Memory B cell (primary cell): ENCODE measurements at regions not wholly inside any gene's neighbourhood (a gene's known extent, or its start where the extent isn't known, plus 50 kb on each side); places are given as distances from the start of the nearest gene placed in this dataset.

Experiments
- ATAC-seq: fragments of 150-1000 bp; cut with Tn5 transposase; 2 replicates; pipeline ENCODE4 v1.10.0; 2021; ENCODE audit warnings: low read depth, mild to moderate bottlenecking, moderate library complexity
- DNase-seq, 2 donors: peaks; one replicate each; pipeline ENCODE4 v3.0.0; 2022; ENCODE audit warnings: low spot score in 2 of 2
- H3K27ac Mint-ChIP-seq: one replicate; pipeline ENCODE4 v1.8.0; 2022; ENCODE audit warnings: mild to moderate bottlenecking, moderate library complexity, mixed read lengths
- H3K27me3 Mint-ChIP-seq: one replicate; pipeline ENCODE4 v1.8.0; 2022; ENCODE audit warnings: mixed read lengths
- H3K36me3 Mint-ChIP-seq: one replicate; pipeline ENCODE4 v1.8.0; 2022; ENCODE audit warnings: mild to moderate bottlenecking, mixed read lengths
- H3K4me1 Mint-ChIP-seq: one replicate; pipeline ENCODE4 v1.8.0; 2022; ENCODE audit warnings: mixed read lengths
- H3K4me3 Mint-ChIP-seq: one replicate; pipeline ENCODE4 v1.8.0; 2022; ENCODE audit warnings: mild to moderate bottlenecking, moderate library complexity, mixed read lengths
- H3K9me3 Mint-ChIP-seq: one replicate; pipeline ENCODE4 v1.8.0; 2022; ENCODE audit warnings: mixed read lengths

DNA sequence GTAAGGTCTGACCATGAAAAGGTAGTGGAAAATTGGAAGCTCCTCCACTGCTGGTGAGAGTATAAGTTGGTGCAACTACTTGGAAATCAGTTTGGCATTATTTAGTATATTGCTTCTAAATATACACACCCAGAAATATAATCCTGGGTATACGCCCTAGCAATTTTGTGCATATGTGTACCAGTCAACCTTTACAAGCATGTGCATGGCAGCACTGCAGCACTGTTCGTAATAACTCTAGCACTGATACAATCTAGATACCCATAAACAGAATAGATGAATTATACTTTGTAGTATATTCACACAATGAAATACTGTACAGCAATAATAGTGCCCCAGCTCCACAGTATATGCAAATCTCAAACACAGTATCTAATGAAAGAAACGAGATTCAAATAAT is 265.9 kb downstream of the EMP1 start:
- Mint-ChIP-seq H3K4me3 (no peak overlapping the region), H3K4me1 (no peaks in the 10 kb centered on the region), H3K9me3 (no peaks in the 10 kb centered on the region), H3K36me3 (no peaks in the 10 kb centered on the region), H3K27ac (no peak overlapping the region), H3K27me3 (peaks cover 2% of the 10 kb centered on the region)
- no peak for DNase-seq
- no peak for ATAC-seq

DNA sequence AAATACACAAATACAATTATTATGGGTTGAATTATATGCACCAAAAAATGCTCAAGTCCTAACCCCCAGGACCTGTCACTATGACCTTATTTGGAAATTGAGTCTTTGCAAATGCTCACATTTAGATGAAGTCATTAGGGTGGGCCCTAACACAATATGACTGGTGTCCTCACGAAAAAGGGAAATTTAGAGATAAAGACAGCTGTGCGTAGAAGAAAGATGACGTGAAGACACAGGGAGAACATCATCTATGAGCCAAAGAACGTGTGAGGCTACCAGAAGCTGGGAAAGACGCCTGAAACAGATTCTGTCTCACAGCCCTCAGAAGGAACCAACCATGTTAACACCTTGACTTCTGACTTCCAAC is 259.2 kb downstream of the EMP1 start:
- H3K27ac Mint-ChIP-seq: no peak overlapping the region
- no peak overlapping the region for H3K4me3 Mint-ChIP-seq
- H3K9me3 Mint-ChIP-seq: no peaks in the 10 kb centered on the region
- no peaks in the 10 kb centered on the region for H3K4me1 Mint-ChIP-seq
- no peak for DNase-seq
- H3K36me3 Mint-ChIP-seq: no peaks in the 10 kb centered on the region
- ATAC-seq: no peak
- peaks cover 6% of the 10 kb centered on the region for H3K27me3 Mint-ChIP-seq

GRCh38 chr12:13454991-13455777 is 258.7 kb downstream of the EMP1 start:
- no peak for ATAC-seq

DNA sequence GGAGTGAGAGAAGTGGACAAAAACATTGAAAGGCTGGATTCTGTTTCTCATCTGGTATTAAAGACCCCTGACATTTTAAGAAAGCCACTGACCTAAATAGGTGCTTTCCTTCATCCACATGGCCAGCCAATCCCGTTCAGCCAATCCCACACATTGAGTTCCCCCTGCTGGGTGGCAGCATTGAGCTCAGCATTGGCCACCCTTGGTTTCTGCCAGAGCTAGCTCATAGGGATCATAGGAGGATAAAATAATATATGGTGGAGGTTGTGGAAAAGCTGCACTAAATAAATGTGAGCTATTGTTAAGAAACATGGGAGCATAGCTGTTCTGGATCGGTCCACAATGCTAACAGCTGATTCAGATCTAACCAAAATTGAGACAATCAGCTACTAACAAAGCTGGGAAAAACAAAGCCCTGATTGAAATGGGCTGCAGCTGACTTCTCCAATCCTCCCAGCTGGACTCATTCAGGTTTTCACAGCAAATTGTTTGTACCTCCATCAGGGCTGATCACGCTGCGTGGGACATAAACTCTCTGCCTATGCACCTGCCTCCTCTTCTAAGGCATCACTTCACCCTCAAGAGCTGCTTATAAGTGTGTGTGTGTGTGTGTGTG is 256.5 kb downstream of the EMP1 start:
- H3K27ac Mint-ChIP-seq: no peak overlapping the region

More at GRCh38 chr12:13454991-13455777, 258.7 kb downstream of the EMP1 start:
- Mint-ChIP-seq H3K36me3 (no peaks in the 10 kb centered on the region), H3K27ac (no peak overlapping the region), H3K4me1 (no peaks in the 10 kb centered on the region), H3K27me3 (peaks cover 6% of the 10 kb centered on the region), H3K9me3 (no peaks in the 10 kb centered on the region), H3K4me3 (no peak overlapping the region)
- DNase-seq: no peak

GRCh38 chr12:13451776-13452175 is 255.2 kb downstream of the EMP1 start:
- H3K27me3 Mint-ChIP-seq: peaks cover 1% of the 10 kb centered on the region
- no peaks in the 10 kb centered on the region for H3K36me3 Mint-ChIP-seq
- no peak for ATAC-seq

More for the DNA sequence above, 256.5 kb downstream of the EMP1 start:
- Mint-ChIP-seq H3K9me3 (no peaks in the 10 kb centered on the region), H3K4me1 (no peaks in the 10 kb centered on the region), H3K4me3 (no peak overlapping the region), H3K27me3 (peaks cover 3% of the 10 kb centered on the region), H3K36me3 (no peaks in the 10 kb centered on the region)
- no peak for ATAC-seq
- no peak for DNase-seq

GRCh38 chr12:13450231-13451080 is 253.9 kb downstream of the EMP1 start:
- Mint-ChIP-seq H3K4me1 (no peaks in the 10 kb centered on the region), H3K36me3 (no peaks in the 10 kb centered on the region), H3K4me3 (no peak overlapping the region), H3K27me3 (no peaks in the 10 kb centered on the region), H3K27ac (no peak overlapping the region), H3K9me3 (no peaks in the 10 kb centered on the region)
- no peak for DNase-seq
- ATAC-seq: no peak

More at GRCh38 chr12:13451776-13452175, 255.2 kb downstream of the EMP1 start:
- Mint-ChIP-seq H3K9me3 (no peaks in the 10 kb centered on the region), H3K4me3 (no peak overlapping the region), H3K4me1 (no peaks in the 10 kb centered on the region), H3K27ac (no peak overlapping the region)
- DNase-seq: no peak

- ATAC-seq: no peak
- Mint-ChIP-seq H3K4me1 (no peaks in the 10 kb centered on the region), H3K27ac (no peak overlapping the region), H3K9me3 (no peaks in the 10 kb centered on the region), H3K4me3 (no peak overlapping the region), H3K36me3 (no peaks in the 10 kb centered on the region), H3K27me3 (no peaks in the 10 kb centered on the region)
- DNase-seq: no peak
Observed at GRCh38 chr12:13444076-13444475, 247.6 kb downstream of the EMP1 start.

GRCh38 chr12:13443498-13443897 is 247.0 kb downstream of the EMP1 start:
- Mint-ChIP-seq H3K9me3 (no peaks in the 10 kb centered on the region), H3K4me1 (no peaks in the 10 kb centered on the region), H3K27me3 (no peaks in the 10 kb centered on the region)

DNA sequence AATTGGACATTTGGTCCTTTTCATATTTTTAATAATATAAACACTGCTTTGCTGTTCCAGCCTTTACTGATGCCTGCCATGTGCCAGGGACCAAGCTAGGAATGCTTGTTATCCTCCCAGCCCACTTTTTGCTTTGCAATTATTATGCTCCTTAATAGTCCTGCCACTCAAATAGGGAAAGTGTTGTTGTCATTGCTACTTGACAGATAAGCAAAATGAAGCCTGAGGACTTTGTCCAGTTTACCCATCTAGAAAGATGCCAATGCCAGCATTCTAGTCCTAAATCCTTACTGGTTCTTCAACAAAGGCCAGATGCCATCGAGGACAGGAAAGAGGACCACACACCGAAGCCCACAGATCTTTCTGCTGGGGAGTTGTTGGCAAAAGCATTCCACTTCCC is 246.5 kb downstream of the EMP1 start:
- no peaks in the 10 kb centered on the region for H3K4me1 Mint-ChIP-seq
- no peak for DNase-seq
- ATAC-seq: no peak
- no peak overlapping the region for H3K4me3 Mint-ChIP-seq
- no peaks in the 10 kb centered on the region for H3K36me3 Mint-ChIP-seq
- no peaks in the 10 kb centered on the region for H3K9me3 Mint-ChIP-seq
- H3K27me3 Mint-ChIP-seq: no peaks in the 10 kb centered on the region
- no peak overlapping the region for H3K27ac Mint-ChIP-seq

More at GRCh38 chr12:13443498-13443897, 247.0 kb downstream of the EMP1 start:
- Mint-ChIP-seq H3K36me3 (no peaks in the 10 kb centered on the region), H3K4me3 (no peak overlapping the region), H3K27ac (no peak overlapping the region)
- ATAC-seq (no peak), DNase-seq (no peak)

GRCh38 chr12:13442457-13442856 is 245.9 kb downstream of the EMP1 start:
- no peak for DNase-seq
- ATAC-seq: no peak
- peaks cover under 1% of the 10 kb centered on the region for H3K27me3 Mint-ChIP-seq
- no peak overlapping the region for H3K4me3 Mint-ChIP-seq
- no peaks in the 10 kb centered on the region for H3K4me1 Mint-ChIP-seq
- no peak overlapping the region for H3K27ac Mint-ChIP-seq
- H3K36me3 Mint-ChIP-seq: no peaks in the 10 kb centered on the region
- no peaks in the 10 kb centered on the region for H3K9me3 Mint-ChIP-seq

GRCh38 chr12:13440844-13441243 is 244.3 kb downstream of the EMP1 start:
- Mint-ChIP-seq H3K27me3 (peaks cover 5% of the 10 kb centered on the region), H3K27ac (no peak overlapping the region), H3K4me3 (no peak overlapping the region), H3K36me3 (no peaks in the 10 kb centered on the region), H3K4me1 (no peaks in the 10 kb centered on the region), H3K9me3 (no peaks in the 10 kb centered on the region)
- no peak for ATAC-seq
- no peak for DNase-seq

DNA sequence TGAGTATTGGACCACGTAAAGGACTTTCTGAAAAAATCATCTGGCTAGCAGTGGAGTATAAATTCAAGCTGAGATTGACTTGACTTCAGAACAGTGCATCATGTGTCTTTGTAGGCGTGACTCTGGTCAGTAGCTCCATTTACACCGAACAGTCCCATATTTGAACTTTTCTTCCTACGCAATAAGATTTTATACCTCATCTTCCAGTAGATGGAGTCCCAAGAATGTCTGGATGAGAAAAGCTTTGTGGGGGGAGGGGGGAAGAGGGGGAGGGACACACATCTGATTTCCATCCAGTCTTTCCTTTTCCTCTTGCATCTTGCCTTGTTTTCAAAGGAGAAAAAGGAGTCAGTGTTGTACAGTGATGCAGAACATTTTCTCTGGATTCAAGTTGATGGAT is 241.0 kb downstream of the EMP1 start:
- no peaks in the 10 kb centered on the region for H3K9me3 Mint-ChIP-seq

GRCh38 chr12:13436696-13437391 is 240.3 kb downstream of the EMP1 start:
- Mint-ChIP-seq H3K27ac (no peak overlapping the region), H3K9me3 (no peaks in the 10 kb centered on the region), H3K36me3 (no peaks in the 10 kb centered on the region), H3K4me1 (no peaks in the 10 kb centered on the region), H3K27me3 (peaks cover 5% of the 10 kb centered on the region), H3K4me3 (no peak overlapping the region)
- DNase-seq (no peak), ATAC-seq (no peak)

More for the DNA sequence above, 241.0 kb downstream of the EMP1 start:
- no peak overlapping the region for H3K27ac Mint-ChIP-seq
- no peaks in the 10 kb centered on the region for H3K4me1 Mint-ChIP-seq
- H3K4me3 Mint-ChIP-seq: no peak overlapping the region
- H3K27me3 Mint-ChIP-seq: peaks cover 5% of the 10 kb centered on the region
- ATAC-seq: no peak
- no peaks in the 10 kb centered on the region for H3K36me3 Mint-ChIP-seq
- DNase-seq: no peak

DNA sequence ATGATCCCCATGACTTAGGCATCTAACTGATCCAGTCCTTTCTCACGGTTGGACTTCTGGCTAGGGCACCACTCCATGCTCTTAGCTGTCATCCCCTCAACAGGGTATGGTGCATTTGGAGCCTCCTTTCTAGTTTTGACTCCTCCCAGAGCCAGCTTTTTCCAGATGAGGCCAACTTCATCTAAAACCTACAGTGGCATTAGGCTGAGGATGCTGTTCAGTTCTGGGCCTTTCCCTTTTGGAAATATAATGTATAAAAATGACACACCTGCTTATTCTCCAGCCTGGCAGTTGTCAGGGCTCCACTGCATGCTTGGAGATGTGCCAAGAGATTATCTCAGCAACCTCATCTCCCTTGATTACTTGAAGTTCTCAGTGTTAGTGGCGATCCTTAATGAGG is 239.7 kb downstream of the EMP1 start:
- ATAC-seq (no peak), DNase-seq (no peak)
- Mint-ChIP-seq H3K36me3 (no peaks in the 10 kb centered on the region), H3K4me1 (no peaks in the 10 kb centered on the region), H3K4me3 (no peak overlapping the region), H3K27me3 (peaks cover 5% of the 10 kb centered on the region), H3K27ac (no peak overlapping the region), H3K9me3 (no peaks in the 10 kb centered on the region)
